Peyer's patch (tissue), 4 donors: ENCODE measurements at regions not wholly inside any gene's neighbourhood (a gene's known extent, or its start where the extent isn't known, plus 50 kb on each side); places are given as distances from the start of the nearest gene placed in this dataset.

Experiments
- POLR2A ChIP-seq, 2 donors: fragments of 450-650 bp; IDR thresholded peaks; one replicate each; pipeline ENCODE4 v1.5.1; 2017; ENCODE audit warnings: antibody characterized with exemption in 2 of 2, mild to moderate bottlenecking in 2 of 2, moderate library complexity in 2 of 2
- TF ChIP-seq, protein P1 (sequence below), 6 experiments: fragments of 450-650 bp in 4 of 6; fragments of 200-600 bp in 2 of 6; sonication (generic) in 1 of 6; IDR thresholded peaks; one replicate each; pipeline ENCODE4 v1.5.1; 2017 to 2019; ENCODE audit warnings: antibody characterized with exemption in 6 of 6, mild to moderate bottlenecking in 3 of 6, moderate library complexity in 1 of 6

GRCh38 chr2:103346780-103347179 is 584.9 kb downstream of the TMEM182 start:
- no peak for TF ChIP-seq POLR2A (IDR thresholded peaks at IDR 0.05)
- TF ChIP-seq, protein P1, sequence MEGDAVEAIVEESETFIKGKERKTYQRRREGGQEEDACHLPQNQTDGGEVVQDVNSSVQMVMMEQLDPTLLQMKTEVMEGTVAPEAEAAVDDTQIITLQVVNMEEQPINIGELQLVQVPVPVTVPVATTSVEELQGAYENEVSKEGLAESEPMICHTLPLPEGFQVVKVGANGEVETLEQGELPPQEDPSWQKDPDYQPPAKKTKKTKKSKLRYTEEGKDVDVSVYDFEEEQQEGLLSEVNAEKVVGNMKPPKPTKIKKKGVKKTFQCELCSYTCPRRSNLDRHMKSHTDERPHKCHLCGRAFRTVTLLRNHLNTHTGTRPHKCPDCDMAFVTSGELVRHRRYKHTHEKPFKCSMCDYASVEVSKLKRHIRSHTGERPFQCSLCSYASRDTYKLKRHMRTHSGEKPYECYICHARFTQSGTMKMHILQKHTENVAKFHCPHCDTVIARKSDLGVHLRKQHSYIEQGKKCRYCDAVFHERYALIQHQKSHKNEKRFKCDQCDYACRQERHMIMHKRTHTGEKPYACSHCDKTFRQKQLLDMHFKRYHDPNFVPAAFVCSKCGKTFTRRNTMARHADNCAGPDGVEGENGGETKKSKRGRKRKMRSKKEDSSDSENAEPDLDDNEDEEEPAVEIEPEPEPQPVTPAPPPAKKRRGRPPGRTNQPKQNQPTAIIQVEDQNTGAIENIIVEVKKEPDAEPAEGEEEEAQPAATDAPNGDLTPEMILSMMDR (IDR thresholded peaks at IDR 0.05): no peak
